SK-N-SH treated with all-trans-retinoic acid at 6 μM for 48 hours (cell line): ENCODE measurements at regions not wholly inside any gene's neighbourhood (a gene's known extent, or its start where the extent isn't known, plus 50 kb on each side); places are given as distances from the start of the nearest gene placed in this dataset.

Source experiments
- BACH2 ChIP-seq: fragments of 250-450 bp; sonication (Bioruptor Pico); IDR thresholded peaks from 2 replicates; pipeline ENCODE4 v1.9.0; 2021; ENCODE audit warnings: mild to moderate bottlenecking, borderline replicate concordance
- OSR1 ChIP-seq: fragments of 250-450 bp; sonication (Bioruptor Pico); IDR thresholded peaks from 2 replicates; pipeline ENCODE4 v1.8.0; 2022; ENCODE audit warnings: moderate library complexity, mild to moderate bottlenecking, inconsistent platforms
- PATZ1 ChIP-seq: fragments of 250-450 bp; sonication (Bioruptor Pico); IDR thresholded peaks from 2 replicates; pipeline ENCODE4 v1.8.0; 2020; ENCODE audit warnings: mild to moderate bottlenecking, moderate library complexity, borderline replicate concordance
- RARB ChIP-seq: fragments of 250-450 bp; sonication (Bioruptor Pico); IDR thresholded peaks from 2 replicates; pipeline ENCODE4 v1.8.0; 2021; ENCODE audit warnings: mild to moderate bottlenecking, moderate library complexity
- TF ChIP-seq, protein P1 (sequence below): fragments of 250-450 bp; sonication (Bioruptor Pico); IDR thresholded peaks from 2 replicates; pipeline ENCODE4 v1.8.0; 2021; ENCODE audit warnings: low read depth, mild to moderate bottlenecking, moderate library complexity, borderline replicate concordance
- TF ChIP-seq, protein P2 (sequence below): fragments of 250-450 bp; sonication (Bioruptor Pico); IDR thresholded peaks from 2 replicates; pipeline ENCODE4 v1.5.1; 2020; ENCODE audit warnings: low read depth, mild to moderate bottlenecking, moderate library complexity

DNA sequence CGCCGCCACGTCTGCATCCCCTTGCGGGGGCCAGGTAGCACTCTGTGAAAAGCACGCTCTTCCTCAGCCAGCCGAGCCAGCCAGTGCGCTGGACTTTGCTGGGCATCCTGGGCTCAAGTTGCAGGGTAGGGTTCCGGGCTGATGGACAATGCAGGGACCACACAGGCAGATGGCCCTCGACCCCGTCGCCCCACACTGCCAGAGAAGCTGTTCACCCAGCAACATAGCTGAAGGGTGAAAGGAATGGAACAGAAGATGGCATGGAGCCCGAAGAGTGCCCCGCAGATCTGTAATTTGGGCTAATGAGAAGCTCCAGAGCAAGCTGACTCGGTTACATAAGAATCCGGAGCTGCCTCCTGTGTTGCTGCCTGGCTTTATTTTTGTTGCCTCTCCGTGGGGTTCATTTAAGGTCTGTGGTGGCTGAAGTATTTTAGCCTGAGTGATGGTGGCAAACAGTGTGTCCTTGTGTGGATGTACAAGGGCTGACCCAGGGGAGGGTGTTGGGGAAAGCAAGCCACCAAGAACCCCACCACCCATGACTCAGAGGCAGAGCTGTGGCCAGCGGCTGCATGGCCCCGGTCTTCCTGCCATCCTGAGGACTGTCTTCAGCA, 105.8 kb downstream of the SOX1 start:
- TF ChIP-seq OSR1 (CRISPR knock-in tag) (no peak), RARB (CRISPR knock-in tag) (no peak), PATZ1 (CRISPR knock-in tag) (no peak), BACH2 (CRISPR knock-in tag) (no peak)
- TF ChIP-seq, protein P1, sequence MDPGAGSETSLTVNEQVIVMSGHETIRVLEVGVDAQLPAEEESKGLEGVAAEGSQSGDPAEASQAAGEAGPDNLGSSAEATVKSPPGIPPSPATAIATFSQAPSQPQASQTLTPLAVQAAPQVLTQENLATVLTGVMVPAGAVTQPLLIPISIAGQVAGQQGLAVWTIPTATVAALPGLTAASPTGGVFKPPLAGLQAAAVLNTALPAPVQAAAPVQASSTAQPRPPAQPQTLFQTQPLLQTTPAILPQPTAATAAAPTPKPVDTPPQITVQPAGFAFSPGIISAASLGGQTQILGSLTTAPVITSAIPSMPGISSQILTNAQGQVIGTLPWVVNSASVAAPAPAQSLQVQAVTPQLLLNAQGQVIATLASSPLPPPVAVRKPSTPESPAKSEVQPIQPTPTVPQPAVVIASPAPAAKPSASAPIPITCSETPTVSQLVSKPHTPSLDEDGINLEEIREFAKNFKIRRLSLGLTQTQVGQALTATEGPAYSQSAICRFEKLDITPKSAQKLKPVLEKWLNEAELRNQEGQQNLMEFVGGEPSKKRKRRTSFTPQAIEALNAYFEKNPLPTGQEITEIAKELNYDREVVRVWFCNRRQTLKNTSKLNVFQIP (CRISPR knock-in tag), result no peak
- TF ChIP-seq, protein P2, sequence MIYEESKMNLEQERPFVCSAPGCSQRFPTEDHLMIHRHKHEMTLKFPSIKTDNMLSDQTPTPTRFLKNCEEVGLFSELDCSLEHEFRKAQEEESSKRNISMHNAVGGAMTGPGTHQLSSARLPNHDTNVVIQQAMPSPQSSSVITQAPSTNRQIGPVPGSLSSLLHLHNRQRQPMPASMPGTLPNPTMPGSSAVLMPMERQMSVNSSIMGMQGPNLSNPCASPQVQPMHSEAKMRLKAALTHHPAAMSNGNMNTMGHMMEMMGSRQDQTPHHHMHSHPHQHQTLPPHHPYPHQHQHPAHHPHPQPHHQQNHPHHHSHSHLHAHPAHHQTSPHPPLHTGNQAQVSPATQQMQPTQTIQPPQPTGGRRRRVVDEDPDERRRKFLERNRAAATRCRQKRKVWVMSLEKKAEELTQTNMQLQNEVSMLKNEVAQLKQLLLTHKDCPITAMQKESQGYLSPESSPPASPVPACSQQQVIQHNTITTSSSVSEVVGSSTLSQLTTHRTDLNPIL (CRISPR knock-in tag), result no peak
